Lung (tissue), 11 donors: ENCODE measurements at regions not wholly inside any gene's neighbourhood (a gene's known extent, or its start where the extent isn't known, plus 50 kb on each side); places are given as distances from the start of the nearest gene placed in this dataset.
A peak's percentile ranks its signal among the peaks of the same experiment; 100 is the strongest.

ENCODE experiments used
- ATAC-seq: fragments of 200-7000 bp; cut with Tn5 transposase; one replicate; pipeline ENCODE4 v1.9.1; 2020; ENCODE audit warnings: moderate number of reproducible peaks; ENCODE audit not compliant: insufficient read depth, low FRiP score
- DNase-seq, 3 donors: peaks; one replicate each; pipeline ENCODE4 v3.0.0-alpha.2; 2013 to 2017
- H3K27ac ChIP-seq, 2 donors: one replicate each; pipeline ENCODE4 v1.5.1; 2013; ENCODE audit warnings: mild to moderate bottlenecking in 2 of 2, moderate library complexity in 2 of 2, control low read depth in 1 of 2, inconsistent platforms in 1 of 2, low read depth in 1 of 2, low read length in 1 of 2
- H3K27me3 ChIP-seq, 3 donors: one replicate each; pipeline ENCODE4 v1.5.1; 2013; ENCODE audit warnings: low read length in 2 of 3; ENCODE audit not compliant: control insufficient read depth in 3 of 3, insufficient read depth in 3 of 3
- H3K36me3 ChIP-seq, 4 donors: one replicate each; pipeline ENCODE4 v1.5.1; 2013; ENCODE audit warnings: low read length in 4 of 4, mild to moderate bottlenecking in 1 of 4, moderate library complexity in 1 of 4; ENCODE audit not compliant: control insufficient read depth in 4 of 4, insufficient read depth in 4 of 4
- H3K4me1 ChIP-seq, 5 donors: one replicate each; pipeline ENCODE4 v1.5.1; 2013; ENCODE audit warnings: low read length in 5 of 5, mild to moderate bottlenecking in 2 of 5, moderate library complexity in 1 of 5; ENCODE audit not compliant: control insufficient read depth in 5 of 5, insufficient read depth in 5 of 5
- H3K4me3 ChIP-seq: one replicate; pipeline ENCODE4 v1.5.1; 2013; ENCODE audit warnings: mild to moderate bottlenecking, control low read depth, moderate library complexity
- H3K9ac ChIP-seq, 2 donors: one replicate each; pipeline ENCODE4 v1.5.1; 2013; ENCODE audit warnings: low read length in 2 of 2, control low read depth in 1 of 2; ENCODE audit not compliant: insufficient read depth in 1 of 2
- H3K9me3 ChIP-seq, 4 donors: one replicate each; pipeline ENCODE4 v1.5.1; 2013; ENCODE audit warnings: low read length in 3 of 4, mild to moderate bottlenecking in 1 of 4, moderate library complexity in 1 of 4; ENCODE audit not compliant: control insufficient read depth in 4 of 4, insufficient read depth in 3 of 4
- CTCF ChIP-seq: IDR thresholded peaks from 2 replicates; pipeline ENCODE4 v1.5.1; 2012; ENCODE audit warnings: mild to moderate bottlenecking; ENCODE audit errors: control extremely low read depth, extremely low read depth
- WGBS, 2 donors: extraction: QIAGEN DNeasy Blood & Tissue Kit; methylation state at CpG; one replicate each; pipeline ENCODE4 v1.1.7; 2013; 5-methylcytosine and 5-hydroxymethylcytosine counted together
- donor health status: control.
- donor health status: control.
- donor health status: Bipolar disorder and iron deficiency.
- donor health status: healthy.
- donor health status: DM: yes; HTN: yes; CAD: no.

- no peak overlapping the region for H3K27ac ChIP-seq
- DNase-seq (no peak), ATAC-seq (no peak)
- no peak overlapping the region for H3K9ac ChIP-seq
- H3K4me3 ChIP-seq, result no peak overlapping the region
- H3K36me3 ChIP-seq, result no peaks in the 10 kb centered on the region
- no peak for TF ChIP-seq CTCF
- no peaks in the 10 kb centered on the region for H3K27me3 ChIP-seq
- H3K9me3 ChIP-seq, result peaks cover 0 to 2% (median 0%) of the 10 kb centered on the region in 4 donors
- peaks cover 0 to 16% (median 0%) of the 10 kb centered on the region in 5 donors for H3K4me1 ChIP-seq
- 94 to 97% methylated on average over 2 of the region's 2 CpGs for WGBS, 2 donors
Measured at GRCh38 chr1:87702455-87702854, 373.8 kb downstream of the LMO4 start.

GRCh38 chr1:87705233-87705632 lies 376.6 kb downstream of the LMO4 start:
- DNase-seq (no peak), ATAC-seq (no peak)
- H3K27me3 ChIP-seq, result no peaks in the 10 kb centered on the region
- H3K36me3 ChIP-seq, result no peaks in the 10 kb centered on the region
- H3K9me3 ChIP-seq, result peaks cover 0 to 2% (median 0%) of the 10 kb centered on the region in 4 donors
- WGBS, 2 donors, result 96 to 98% methylated on average over 4 of the region's 4 CpGs
- TF ChIP-seq CTCF, result no peak
- H3K4me1 ChIP-seq, result peaks cover 0 to 26% (median 0%) of the 10 kb centered on the region in 5 donors
- H3K4me3 ChIP-seq, result no peak overlapping the region
- H3K27ac ChIP-seq, result no peak overlapping the region
- no peak overlapping the region for H3K9ac ChIP-seq

GRCh38 chr1:87706203-87706602 lies 377.5 kb downstream of the LMO4 start:
- no peak for TF ChIP-seq CTCF
- Histone ChIP-seq H3K36me3 (no peaks in the 10 kb centered on the region), H3K4me1 (peaks cover 0 to 26% (median 0%) of the 10 kb centered on the region in 5 donors), H3K27ac (no peak overlapping the region), H3K27me3 (no peaks in the 10 kb centered on the region), H3K9ac (no peak overlapping the region), H3K9me3 (peaks cover 0 to 2% (median 0%) of the 10 kb centered on the region in 4 donors), H3K4me3 (no peak overlapping the region)
- ATAC-seq (peak; percentile 27), DNase-seq (peak in 1 of 3 donors; percentile 20)

- peaks cover 0 to 2% (median 0%) of the 10 kb centered on the region in 4 donors for H3K9me3 ChIP-seq
- H3K4me1 ChIP-seq, result peaks cover 0 to 26% (median 0%) of the 10 kb centered on the region in 5 donors
- no peaks in the 10 kb centered on the region for H3K27me3 ChIP-seq
- TF ChIP-seq CTCF, result no peak
- DNase-seq, result peak; percentile 23 to 88 (median 80)
- peak overlapping the region in 1 of 2 donors; percentile 6 for H3K9ac ChIP-seq
- 54 to 73% methylated on average over 5 of the region's 5 CpGs for WGBS, 2 donors
- no peak for ATAC-seq
- no peak overlapping the region for H3K4me3 ChIP-seq
- no peak overlapping the region for H3K27ac ChIP-seq
- no peaks in the 10 kb centered on the region for H3K36me3 ChIP-seq
Measured at GRCh38 chr1:87706779-87707228, 378.1 kb downstream of the LMO4 start.
